PC-9 (cell line): ENCODE measurements at regions not wholly inside any gene's neighbourhood (a gene's known extent, or its start where the extent isn't known, plus 50 kb on each side); places are given as distances from the start of the nearest gene placed in this dataset.
A peak's percentile ranks its signal among the peaks of the same experiment; 100 is the strongest.
"Not testable (repeated sequence)": the region's sequence is repeated elsewhere in the genome, so short reads cannot be mapped to it uniquely, and the experiment has no call there.

ENCODE experiments used
- BruUV-seq: library from RNA; stranded (reverse); fragments of 400-500 nt; replicated peaks from 2 replicates; lab custom pipeline; 2021; lab: Mats Ljungman, UMichigan
- CTCF ChIA-PET: fragments of 300-600 bp; sonication (Branson Sonifier 250); formaldehyde crosslinking; loops from one replicate; lab custom pipeline; 2022; ENCODE audit warnings: antibody characterized with exemption; lab: Charles Lee
- POLR2A ChIA-PET: fragments of 300-600 bp; sonication (Branson Sonifier 250); formaldehyde crosslinking; loops from one replicate; lab custom pipeline; 2022; ENCODE audit warnings: antibody characterized with exemption; ENCODE audit not compliant: unreplicated experiment; lab: Charles Lee
- DNase-seq, 2 experiments: peaks; one replicate each; pipeline versions ENCODE4 v3.0.0 to v3.0.0-alpha.2; 2015 to 2022; ENCODE audit warnings: mixed read lengths in 1 of 2
- H2AFZ ChIP-seq: fragments of 200-600 bp; sonication (generic); 2 replicates; pipeline ENCODE4 v1.8.1; 2017; ENCODE audit warnings: antibody characterized with exemption
- H3F3A ChIP-seq: fragments of 200-600 bp; sonication (generic); 2 replicates; pipeline ENCODE4 v1.8.1; 2017; ENCODE audit warnings: antibody characterized with exemption, mild to moderate bottlenecking, low read depth; ENCODE audit not compliant: insufficient read depth
- H3K27ac ChIP-seq: fragments of 200-600 bp; sonication (generic); 2 replicates; pipeline ENCODE4 v1.6.1; 2016; ENCODE audit warnings: mixed run types
- H3K27me3 ChIP-seq: fragments of 200-600 bp; sonication (generic); 2 replicates; pipeline ENCODE4 v1.6.1; 2016; ENCODE audit warnings: low read depth, mixed run types; ENCODE audit not compliant: insufficient read depth
- H3K36me3 ChIP-seq: fragments of 200-600 bp; sonication (generic); 2 replicates; pipeline ENCODE4 v1.6.1; 2016; ENCODE audit warnings: low read depth, mixed run types
- H3K4me1 ChIP-seq: fragments of 200-600 bp; sonication (generic); replicated peaks from 2 replicates; pipeline ENCODE4 v1.6.1; 2016; ENCODE audit warnings: mixed run types; ENCODE audit not compliant: insufficient read depth
- H3K4me2 ChIP-seq: fragments of 200-600 bp; sonication (generic); 2 replicates; pipeline ENCODE4 v1.6.1; 2017; ENCODE audit warnings: mixed run types
- H3K4me3 ChIP-seq: fragments of 200-600 bp; sonication (generic); 2 replicates; pipeline ENCODE4 v1.6.1; 2016; ENCODE audit warnings: mixed run types
- H3K79me2 ChIP-seq: fragments of 200-600 bp; sonication (generic); 2 replicates; pipeline ENCODE4 v1.6.1; 2017; ENCODE audit warnings: low read depth, mixed run types
- H3K9me2 ChIP-seq: fragments of 200-600 bp; sonication (generic); 2 replicates; pipeline ENCODE4 v1.8.1; 2017; ENCODE audit warnings: mild to moderate bottlenecking; ENCODE audit not compliant: insufficient read depth
- H3K9me3 ChIP-seq: fragments of 200-600 bp; sonication (generic); 2 replicates; pipeline ENCODE4 v1.8.1; 2016; ENCODE audit warnings: low read depth; ENCODE audit not compliant: insufficient read depth
- H4K20me1 ChIP-seq: fragments of 200-600 bp; sonication (generic); 2 replicates; pipeline ENCODE4 v1.8.1; 2017; ENCODE audit not compliant: insufficient read depth
- CTCF ChIP-seq: fragments of 200-600 bp; sonication (generic); conservative IDR thresholded peaks from 2 replicates; pipeline ENCODE4 v1.6.1; 2017; ENCODE audit warnings: mixed run types, antibody characterized with exemption, mild to moderate bottlenecking, moderate library complexity
- EZH2 ChIP-seq: fragments of 200-600 bp; sonication (generic); IDR thresholded peaks from 2 replicates; pipeline ENCODE4 v1.8.0; 2017; ENCODE audit warnings: antibody characterized with exemption, low read depth
- intact Hi-C: fragments of 100-400 bp; cut with micrococcal nuclease; formaldehyde crosslinking; loops from one replicate; pipeline ENCODE4 v1.10.0; 2022; ENCODE audit not compliant: unreplicated experiment

DNA sequence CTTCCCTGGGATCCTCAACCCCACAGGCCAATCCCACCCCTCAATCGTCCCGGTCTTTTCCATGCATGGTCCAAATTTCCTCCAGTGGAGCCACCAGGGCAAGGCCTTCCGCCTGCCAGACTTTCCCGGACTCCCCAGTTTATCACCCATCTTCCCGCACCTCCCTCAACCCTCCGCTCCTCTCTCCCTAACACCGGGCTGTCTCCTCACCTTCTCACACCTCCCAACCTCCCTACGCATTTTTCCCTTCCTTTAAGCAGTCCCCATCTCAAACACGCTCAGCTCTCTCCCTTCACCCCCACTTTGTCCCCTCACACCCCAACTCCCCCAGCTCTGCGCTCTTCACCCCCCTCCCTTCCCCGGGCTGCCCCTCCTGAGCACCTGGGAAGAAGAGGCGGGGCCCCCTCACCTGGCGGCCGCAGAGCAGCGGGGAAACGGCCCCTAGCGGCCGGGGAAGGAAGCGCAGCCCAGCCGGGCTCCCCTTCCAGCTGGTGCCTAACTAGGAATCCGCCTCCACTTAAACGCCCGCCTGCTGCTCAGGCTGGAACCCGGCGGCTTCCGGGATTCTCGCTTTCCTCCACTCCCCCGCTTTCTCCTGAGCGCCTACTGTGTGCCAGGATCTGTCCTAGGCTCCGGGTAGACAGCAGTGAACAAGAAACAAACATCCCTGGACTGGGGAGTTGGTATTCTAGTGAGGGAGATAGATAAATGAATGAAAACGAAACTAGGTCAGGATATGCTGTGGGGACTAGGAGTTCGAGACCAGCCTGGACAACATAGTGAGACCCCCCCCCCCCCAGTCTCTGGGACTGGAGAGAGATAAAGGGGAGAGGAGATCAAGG lies 126.7 kb downstream of the CRLF3 start:
- H3K36me3 ChIP-seq, H3K27ac ChIP-seq, H3F3A ChIP-seq, H3K4me1 ChIP-seq, H3K27me3 ChIP-seq, H3K9me2 ChIP-seq, H4K20me1 ChIP-seq, BruUV-seq, intact Hi-C loops, H3K9me3 ChIP-seq, H3K79me2 ChIP-seq: not testable (repeated sequence)
- TF ChIP-seq CTCF: peak; percentile 92
- ChIA-PET CTCF (interaction anchor here (0.6 kb wide), 1 partner anchor 588 kb away, joined by 20 read pairs; no protein-coding TSS in a partner anchor), POLR2A (interaction anchor here (0.6 kb wide), 1 partner anchor 241 kb away, joined by 42 read pairs; no protein-coding TSS in a partner anchor)
- H2AFZ ChIP-seq: peak overlapping the region; percentile 79; the same call in 1 of the 2 replicates
- peak overlapping the region; percentile 60 for H3K4me3 ChIP-seq
- peak; percentile 66 to 83 for DNase-seq
- H3K4me2 ChIP-seq: peak overlapping the region; percentile 66

- intact Hi-C loops: no loop called here
- H3K9me3 ChIP-seq: no peaks in the 10 kb centered on the region
- TF ChIP-seq CTCF (no peak), EZH2 (no peak)
- H4K20me1 ChIP-seq: no peaks in the 10 kb centered on the region
- CTCF ChIA-PET: no interaction called here
- no peaks in the 10 kb centered on the region for H3K79me2 ChIP-seq
- no peaks in the 10 kb centered on the region for H3K27me3 ChIP-seq
- H3K4me1 ChIP-seq: 0 out of 2 replicates have a peak, but pooled peaks cover 8% of the 10 kb centered on the region
- H3K4me2 ChIP-seq: no peak overlapping the region
- no peak overlapping the region for H3K27ac ChIP-seq
- H3K4me3 ChIP-seq: no peak overlapping the region
- no peak for DNase-seq
- POLR2A ChIA-PET: no interaction called here
- H3F3A ChIP-seq: peaks cover 8% of the 10 kb centered on the region; the same call in 1 of the 2 replicates
- no TSS peak for BruUV-seq
- no peaks in the 10 kb centered on the region for H3K9me2 ChIP-seq
- no peaks in the 10 kb centered on the region for H3K36me3 ChIP-seq
- no peak overlapping the region for H2AFZ ChIP-seq
These were observed 128.3 kb downstream of the CRLF3 start for GRCh38 chr17:30696234-30696633.

DNA sequence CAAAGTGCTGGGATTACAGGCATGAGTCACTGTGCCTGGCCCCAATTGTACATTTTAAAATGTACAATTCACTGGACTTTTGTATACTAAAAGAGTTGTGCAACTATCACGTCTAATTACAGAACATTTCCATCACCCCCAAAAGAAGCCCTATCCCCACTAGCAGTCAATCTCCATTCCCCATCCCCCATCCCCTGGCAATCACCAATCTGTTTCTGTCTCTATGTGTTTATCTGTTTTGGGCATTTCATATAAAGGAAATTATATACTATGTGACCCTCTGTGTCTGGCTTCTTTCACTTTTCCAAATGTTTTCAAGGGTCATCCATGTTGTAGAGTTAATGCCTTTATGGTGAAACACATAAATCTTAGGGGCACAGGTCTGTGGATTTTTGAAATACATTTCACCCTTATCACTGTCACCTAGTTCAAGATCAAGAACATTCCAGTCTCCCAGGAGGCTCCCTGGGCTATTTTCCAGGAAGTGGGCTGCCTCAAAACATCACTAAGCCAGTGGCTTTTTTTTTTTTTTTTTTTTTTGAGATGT lies 129.2 kb downstream of the CRLF3 start:
- intact Hi-C loops, CTCF ChIA-PET, BruUV-seq, H3K27me3 ChIP-seq, H3K9me2 ChIP-seq, H3K4me3 ChIP-seq, H3F3A ChIP-seq, H3K36me3 ChIP-seq, POLR2A ChIA-PET, H2AFZ ChIP-seq, H3K9me3 ChIP-seq, H4K20me1 ChIP-seq, H3K79me2 ChIP-seq, H3K4me1 ChIP-seq: not testable (repeated sequence)
- DNase-seq: peak in 1 of 2 experiments; percentile 68
- Histone ChIP-seq H3K27ac (peak overlapping the region; percentile 51), H3K4me2 (peak overlapping the region; percentile 29)

DNA sequence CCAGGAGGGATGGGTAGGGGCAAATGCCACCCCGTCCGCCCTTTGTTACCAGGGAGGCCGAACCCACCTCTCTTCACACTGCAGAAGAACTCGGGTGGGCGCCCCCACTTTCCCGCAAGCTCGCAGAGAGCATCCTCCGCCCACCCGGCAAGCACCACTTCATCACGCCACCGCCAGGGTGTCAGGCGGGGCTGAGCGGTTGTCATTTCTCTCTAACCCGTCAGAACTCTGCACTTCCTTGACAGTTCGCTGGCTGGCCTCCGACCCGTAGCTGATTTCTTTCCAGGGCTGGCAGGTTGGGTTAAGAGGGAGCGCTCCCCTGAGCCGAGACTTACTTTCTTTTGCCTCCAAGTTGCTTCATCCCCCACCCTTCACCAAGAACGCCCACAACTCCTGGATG lies 130.7 kb downstream of the CRLF3 start:
- H3K9me2 ChIP-seq, BruUV-seq, H3K27me3 ChIP-seq, H3F3A ChIP-seq, H3K79me2 ChIP-seq, H2AFZ ChIP-seq, CTCF ChIA-PET, H4K20me1 ChIP-seq, DNase-seq, H3K36me3 ChIP-seq, H3K9me3 ChIP-seq, H3K4me2 ChIP-seq, H3K27ac ChIP-seq, H3K4me1 ChIP-seq, intact Hi-C loops, POLR2A ChIA-PET, H3K4me3 ChIP-seq: not testable (repeated sequence)

- H3K4me3 ChIP-seq, DNase-seq, H3K79me2 ChIP-seq, H3K27ac ChIP-seq, H3K9me2 ChIP-seq, intact Hi-C loops, H3K9me3 ChIP-seq, H3K4me1 ChIP-seq, H3K36me3 ChIP-seq, BruUV-seq, H3F3A ChIP-seq, H3K4me2 ChIP-seq, H4K20me1 ChIP-seq, H2AFZ ChIP-seq, POLR2A ChIA-PET, CTCF ChIA-PET, H3K27me3 ChIP-seq: not testable (repeated sequence)
These were observed 135.1 kb downstream of the CRLF3 start for GRCh38 chr17:30689266-30690000.
